SK-N-MC (cell line): ENCODE measurements at regions not wholly inside any gene's neighbourhood (a gene's known extent, or its start where the extent isn't known, plus 50 kb on each side); places are given as distances from the start of the nearest gene placed in this dataset.

Source experiments
- DNase-seq: peaks from one replicate; pipeline ENCODE4 v3.0.0-alpha.2; 2011; ENCODE audit warnings: low read depth, low spot score
- H3K27ac ChIP-seq: fragments of 200-600 bp; sonication (generic); 2 replicates; pipeline ENCODE4 v1.5.1; 2016; ENCODE audit warnings: mixed run types
- H3K36me3 ChIP-seq: fragments of 200-600 bp; sonication (generic); 2 replicates; pipeline ENCODE4 v1.6.1; 2017; ENCODE audit warnings: antibody characterized with exemption, low read length, mixed read lengths; ENCODE audit not compliant: insufficient read depth
- H3K4me3 ChIP-seq: fragments of 200-600 bp; sonication (generic); 2 replicates; pipeline ENCODE4 v1.5.1; 2016
- H3K9ac ChIP-seq: fragments of 200-600 bp; sonication (generic); 2 replicates; pipeline ENCODE4 v1.8.0; 2017; ENCODE audit warnings: mixed run types, mixed read lengths; ENCODE audit not compliant: insufficient read length
- H3K9me3 ChIP-seq: fragments of 200-600 bp; sonication (generic); 2 replicates; pipeline ENCODE4 v1.6.1; 2017; ENCODE audit warnings: low read depth, mild to moderate bottlenecking, antibody characterized with exemption, low read length, moderate library complexity, mixed read lengths
- EZH2 ChIP-seq: fragments of 200-600 bp; sonication (generic); IDR thresholded peaks from one replicate; pipeline ENCODE4 v1.6.1; 2017; ENCODE audit warnings: antibody characterized with exemption
- FOXP2 ChIP-seq: optimal IDR thresholded peaks from 2 replicates; pipeline ENCODE3; 2011; ENCODE audit warnings: mild to moderate bottlenecking, moderate library complexity; ENCODE audit not compliant: insufficient read depth; ENCODE audit errors: extremely low read length, control extremely low read depth
- POLR2AphosphoS5 ChIP-seq: IDR thresholded peaks from 2 replicates; pipeline ENCODE4 v1.6.1; 2012; ENCODE audit warnings: mild to moderate bottlenecking, low read depth, low read length, borderline replicate concordance

GRCh38 chr4:59598330-59598618 is 1601.9 kb upstream of the ADGRL3 start:
- no peak overlapping the region for H3K4me3 ChIP-seq
- no peak overlapping the region for H3K27ac ChIP-seq
- DNase-seq, result no peak
- no peak overlapping the region for H3K9ac ChIP-seq
- H3K36me3 ChIP-seq, result no peaks in the 10 kb centered on the region
- TF ChIP-seq EZH2, result no peak
- TF ChIP-seq FOXP2, result no peak
- TF ChIP-seq POLR2AphosphoS5, result no peak
- no peaks in the 10 kb centered on the region for H3K9me3 ChIP-seq

DNA sequence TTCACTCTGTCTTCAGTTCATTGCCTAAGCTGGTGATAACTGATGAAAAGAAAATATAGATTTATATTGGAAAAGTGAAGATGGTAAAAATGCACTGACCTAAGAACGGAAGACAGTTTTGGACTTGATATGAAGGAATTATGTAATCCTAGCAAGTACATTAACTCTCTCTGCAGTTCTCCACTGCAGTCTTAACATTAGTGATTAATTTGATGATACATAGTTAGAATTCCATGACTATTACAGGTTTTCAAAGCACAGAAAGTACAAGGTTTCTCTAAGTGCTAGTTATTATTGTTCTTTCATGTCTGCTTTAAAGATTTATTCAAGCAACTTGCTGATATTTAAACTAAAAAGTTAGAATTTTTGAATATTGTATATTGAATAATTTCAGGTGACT is 1591.7 kb upstream of the ADGRL3 start:
- no peaks in the 10 kb centered on the region for H3K36me3 ChIP-seq
- TF ChIP-seq EZH2, result no peak
- TF ChIP-seq POLR2AphosphoS5, result no peak
- no peak for TF ChIP-seq FOXP2
- H3K4me3 ChIP-seq, result no peak overlapping the region
- no peaks in the 10 kb centered on the region for H3K9me3 ChIP-seq
- DNase-seq, result no peak
- no peak overlapping the region for H3K27ac ChIP-seq
- no peak overlapping the region for H3K9ac ChIP-seq

- Histone ChIP-seq H3K9ac (no peak overlapping the region), H3K36me3 (no peaks in the 10 kb centered on the region), H3K9me3 (no peaks in the 10 kb centered on the region), H3K27ac (no peak overlapping the region), H3K4me3 (no peak overlapping the region)
- DNase-seq, result no peak
- TF ChIP-seq EZH2, result no peak
- TF ChIP-seq POLR2AphosphoS5, result no peak
- TF ChIP-seq FOXP2, result no peak
Observed at GRCh38 chr4:59612235-59612634, 1587.9 kb upstream of the ADGRL3 start.

DNA sequence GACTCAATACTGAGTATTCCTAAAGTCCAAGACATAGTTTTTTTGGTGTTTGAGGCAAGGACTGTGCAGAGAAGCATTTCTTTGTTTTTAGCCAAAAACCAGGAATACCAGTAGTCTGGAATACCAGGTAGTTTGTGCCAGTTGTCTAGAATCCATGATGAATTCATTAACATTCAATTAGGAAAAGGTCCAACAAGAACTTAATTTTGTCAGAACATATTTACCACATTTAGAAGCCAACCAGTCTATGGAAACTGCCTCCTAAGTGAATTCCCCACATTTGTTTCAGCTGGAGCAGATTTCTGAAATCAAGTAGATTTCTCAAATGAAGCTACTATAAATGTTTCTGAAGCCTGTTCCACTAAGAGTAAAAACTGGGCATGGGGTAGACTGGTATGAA is 1584.8 kb upstream of the ADGRL3 start:
- H3K9me3 ChIP-seq, result no peaks in the 10 kb centered on the region
- no peak overlapping the region for H3K27ac ChIP-seq
- no peak for TF ChIP-seq EZH2
- no peak for TF ChIP-seq POLR2AphosphoS5
- TF ChIP-seq FOXP2, result no peak
- no peak overlapping the region for H3K9ac ChIP-seq
- no peaks in the 10 kb centered on the region for H3K36me3 ChIP-seq
- H3K4me3 ChIP-seq, result no peak overlapping the region
- DNase-seq, result no peak

GRCh38 chr4:59629348-59629747 is 1570.8 kb upstream of the ADGRL3 start:
- TF ChIP-seq EZH2 (no peak), POLR2AphosphoS5 (no peak), FOXP2 (no peak)
- no peaks in the 10 kb centered on the region for H3K36me3 ChIP-seq
- no peak overlapping the region for H3K9ac ChIP-seq
- no peak overlapping the region for H3K4me3 ChIP-seq
- H3K27ac ChIP-seq, result no peak overlapping the region
- no peak for DNase-seq
- H3K9me3 ChIP-seq, result no peaks in the 10 kb centered on the region

DNA sequence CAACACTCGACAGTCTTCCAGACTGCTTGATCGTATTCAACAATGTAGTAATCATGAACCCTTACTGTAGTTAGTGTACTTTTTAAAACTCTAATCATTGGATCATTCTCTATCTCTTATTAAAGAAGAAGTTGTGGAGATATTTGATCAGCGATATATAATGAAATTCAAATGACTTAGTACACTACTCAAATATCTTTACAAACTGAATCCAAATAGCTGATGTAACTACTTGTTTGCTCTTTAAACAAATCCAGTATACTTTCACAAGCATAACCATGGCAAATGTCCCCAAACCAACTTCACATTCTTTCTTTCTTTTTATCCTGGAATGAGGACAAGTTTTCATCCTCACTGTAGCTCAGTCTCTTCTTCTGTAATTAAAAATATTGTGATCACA is 1569.9 kb upstream of the ADGRL3 start:
- H3K27ac ChIP-seq, result no peak overlapping the region
- TF ChIP-seq POLR2AphosphoS5, result no peak
- no peak for TF ChIP-seq EZH2
- TF ChIP-seq FOXP2, result no peak
- no peaks in the 10 kb centered on the region for H3K9me3 ChIP-seq
- no peak overlapping the region for H3K4me3 ChIP-seq
- H3K36me3 ChIP-seq, result no peaks in the 10 kb centered on the region
- DNase-seq, result no peak
- no peak overlapping the region for H3K9ac ChIP-seq

DNA sequence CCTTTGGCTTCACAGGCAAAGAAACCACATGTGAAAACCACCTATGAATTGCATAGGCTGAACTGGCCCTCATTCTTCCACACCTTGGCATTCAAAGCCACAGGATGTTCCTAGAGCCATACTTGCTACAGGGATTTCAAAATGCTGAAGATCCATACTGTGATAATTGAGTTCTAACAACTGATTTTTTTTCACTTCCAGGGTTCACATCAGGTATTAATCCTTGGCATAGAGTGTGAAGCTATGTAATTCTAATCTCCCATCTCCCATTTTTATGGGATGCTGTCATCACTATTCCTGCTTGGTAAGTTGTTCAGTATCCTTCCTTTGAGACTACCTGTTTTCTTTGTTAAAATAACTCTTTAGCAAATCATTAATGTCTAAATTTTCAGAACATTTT is 1569.2 kb upstream of the ADGRL3 start:
- TF ChIP-seq FOXP2, result no peak
- no peak for TF ChIP-seq POLR2AphosphoS5
- no peak for TF ChIP-seq EZH2
- H3K4me3 ChIP-seq, result no peak overlapping the region
- no peaks in the 10 kb centered on the region for H3K36me3 ChIP-seq
- no peak for DNase-seq
- H3K9ac ChIP-seq, result no peak overlapping the region
- no peak overlapping the region for H3K27ac ChIP-seq
- no peaks in the 10 kb centered on the region for H3K9me3 ChIP-seq

DNA sequence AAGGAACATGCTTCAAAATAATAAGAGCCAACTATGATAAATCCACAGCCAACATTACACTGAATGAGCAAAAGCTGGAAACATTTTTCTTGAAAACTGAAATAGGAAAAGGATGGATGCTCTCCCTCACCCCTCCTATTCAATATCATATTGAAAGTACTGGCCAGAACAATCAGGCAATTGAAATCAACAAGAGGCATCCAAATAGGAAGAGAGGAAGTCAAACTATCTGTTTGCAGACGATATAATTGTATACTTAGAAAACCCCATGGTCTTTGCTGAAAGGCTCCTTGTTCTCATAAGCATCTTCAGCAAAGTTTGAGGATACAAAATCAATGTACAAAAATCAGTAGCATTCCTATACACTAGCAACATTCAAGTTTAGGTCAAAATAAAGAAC is 1562.5 kb upstream of the ADGRL3 start:
- DNase-seq, result no peak
- H3K4me3 ChIP-seq, result no peak overlapping the region
- no peak overlapping the region for H3K27ac ChIP-seq
- H3K36me3 ChIP-seq, result no peaks in the 10 kb centered on the region
- no peak for TF ChIP-seq POLR2AphosphoS5
- TF ChIP-seq EZH2, result no peak
- no peaks in the 10 kb centered on the region for H3K9me3 ChIP-seq
- H3K9ac ChIP-seq, result no peak overlapping the region

GRCh38 chr4:59643682-59644081 is 1556.4 kb upstream of the ADGRL3 start:
- TF ChIP-seq EZH2, result no peak
- TF ChIP-seq POLR2AphosphoS5, result no peak
- TF ChIP-seq FOXP2, result no peak
- Histone ChIP-seq H3K9ac (no peak overlapping the region), H3K4me3 (no peak overlapping the region), H3K27ac (no peak overlapping the region), H3K9me3 (no peaks in the 10 kb centered on the region), H3K36me3 (no peaks in the 10 kb centered on the region)
- DNase-seq, result no peak
